PC-9 (cell line): ENCODE measurements at regions not wholly inside any gene's neighbourhood (a gene's known extent, or its start where the extent isn't known, plus 50 kb on each side); places are given as distances from the start of the nearest gene placed in this dataset.

Source experiments
- EZH2 ChIP-seq: fragments of 200-600 bp; sonication (generic); IDR thresholded peaks from 2 replicates; pipeline ENCODE4 v1.8.0; 2017; ENCODE audit warnings: antibody characterized with exemption, low read depth
- TF ChIP-seq, protein P1 (sequence below): fragments of 200-600 bp; sonication (generic); conservative IDR thresholded peaks from 2 replicates; pipeline ENCODE4 v1.6.1; 2017; ENCODE audit warnings: mixed run types, antibody characterized with exemption, mild to moderate bottlenecking, moderate library complexity

DNA sequence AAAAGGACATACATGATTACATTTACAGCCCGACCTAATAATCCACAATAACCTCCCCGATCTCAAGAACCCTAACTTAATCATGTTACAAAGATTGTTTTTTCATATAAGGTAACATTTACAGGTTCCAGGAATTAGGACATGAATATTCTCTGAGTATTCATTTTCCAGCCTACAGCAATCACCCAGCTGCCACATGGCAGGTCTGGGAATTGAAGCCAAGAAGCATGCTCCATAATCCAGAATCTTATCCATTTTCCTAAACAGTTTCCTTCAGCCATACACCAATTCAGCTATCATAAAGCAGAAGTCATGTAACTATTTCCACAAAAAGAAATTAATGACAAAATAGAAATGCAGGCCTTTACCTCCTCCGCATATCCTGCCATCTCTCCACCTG lies 163.4 kb downstream of the CAAP1 start:
- TF ChIP-seq, protein P1, sequence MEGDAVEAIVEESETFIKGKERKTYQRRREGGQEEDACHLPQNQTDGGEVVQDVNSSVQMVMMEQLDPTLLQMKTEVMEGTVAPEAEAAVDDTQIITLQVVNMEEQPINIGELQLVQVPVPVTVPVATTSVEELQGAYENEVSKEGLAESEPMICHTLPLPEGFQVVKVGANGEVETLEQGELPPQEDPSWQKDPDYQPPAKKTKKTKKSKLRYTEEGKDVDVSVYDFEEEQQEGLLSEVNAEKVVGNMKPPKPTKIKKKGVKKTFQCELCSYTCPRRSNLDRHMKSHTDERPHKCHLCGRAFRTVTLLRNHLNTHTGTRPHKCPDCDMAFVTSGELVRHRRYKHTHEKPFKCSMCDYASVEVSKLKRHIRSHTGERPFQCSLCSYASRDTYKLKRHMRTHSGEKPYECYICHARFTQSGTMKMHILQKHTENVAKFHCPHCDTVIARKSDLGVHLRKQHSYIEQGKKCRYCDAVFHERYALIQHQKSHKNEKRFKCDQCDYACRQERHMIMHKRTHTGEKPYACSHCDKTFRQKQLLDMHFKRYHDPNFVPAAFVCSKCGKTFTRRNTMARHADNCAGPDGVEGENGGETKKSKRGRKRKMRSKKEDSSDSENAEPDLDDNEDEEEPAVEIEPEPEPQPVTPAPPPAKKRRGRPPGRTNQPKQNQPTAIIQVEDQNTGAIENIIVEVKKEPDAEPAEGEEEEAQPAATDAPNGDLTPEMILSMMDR = no peak
- TF ChIP-seq EZH2 = no peak
